Activated effector memory CD4-positive, alpha-beta T cell treated with anti-CD3 and anti-CD28 coated beads, Interleukin-2, amount 50 U/mL, for 16 hours (primary cell): ENCODE measurements at regions not wholly inside any gene's neighbourhood (a gene's known extent, or its start where the extent isn't known, plus 50 kb on each side); places are given as distances from the start of the nearest gene placed in this dataset.

Experiments
- DNase-seq: peaks from one replicate; pipeline ENCODE4 v3.0.0-alpha.2; 2020

GRCh38 chr6:154885214-154885613, 109.9 kb upstream of the TIAM2 start:
- DNase-seq: no peak

GRCh38 chr6:154886016-154886415, 109.1 kb upstream of the TIAM2 start:
- DNase-seq: no peak

- DNase-seq: no peak
These were observed 108.6 kb upstream of the TIAM2 start for GRCh38 chr6:154886471-154886870.

- DNase-seq: no peak
These were observed 108.1 kb upstream of the TIAM2 start for GRCh38 chr6:154887051-154887450.

- no peak for DNase-seq
These were observed 106.5 kb upstream of the TIAM2 start for GRCh38 chr6:154888421-154889295.

- no peak for DNase-seq
These were observed 104.2 kb upstream of the TIAM2 start for GRCh38 chr6:154890874-154891273.

- no peak for DNase-seq
These were observed 103.2 kb upstream of the TIAM2 start for GRCh38 chr6:154891901-154892300.

GRCh38 chr6:154893917-154894316, 101.2 kb upstream of the TIAM2 start:
- DNase-seq: no peak

- DNase-seq: no peak
These were observed 100.2 kb upstream of the TIAM2 start for GRCh38 chr6:154894902-154895301.

GRCh38 chr6:154895841-154896240, 99.3 kb upstream of the TIAM2 start:
- DNase-seq: no peak

- no peak for DNase-seq
These were observed 96.3 kb upstream of the TIAM2 start for GRCh38 chr6:154898821-154899220.

GRCh38 chr6:154899824-154900463, 95.2 kb upstream of the TIAM2 start:
- DNase-seq: no peak

- DNase-seq: no peak
These were observed 93.1 kb upstream of the TIAM2 start for GRCh38 chr6:154901876-154902552.

GRCh38 chr6:154907291-154907690, 87.8 kb upstream of the TIAM2 start:
- no peak for DNase-seq

GRCh38 chr6:154908723-154909122, 86.4 kb upstream of the TIAM2 start:
- no peak for DNase-seq

GRCh38 chr6:154909311-154909710, 85.8 kb upstream of the TIAM2 start:
- no peak for DNase-seq

GRCh38 chr6:154909821-154910220, 85.3 kb upstream of the TIAM2 start:
- DNase-seq: no peak

- DNase-seq: no peak
These were observed 80.8 kb upstream of the TIAM2 start for GRCh38 chr6:154914288-154914687.

- DNase-seq: no peak
These were observed 78.3 kb upstream of the TIAM2 start for GRCh38 chr6:154916857-154917256.

- DNase-seq: no peak
These were observed 77.2 kb upstream of the TIAM2 start for GRCh38 chr6:154917941-154918340.

- DNase-seq: no peak
These were observed 75.3 kb upstream of the TIAM2 start for GRCh38 chr6:154919806-154920205.

- no peak for DNase-seq
These were observed 74.5 kb upstream of the TIAM2 start for GRCh38 chr6:154920495-154921200.

GRCh38 chr6:154921482-154921881, 73.6 kb upstream of the TIAM2 start:
- no peak for DNase-seq
